Natural killer cell (primary cell): ENCODE measurements at regions not wholly inside any gene's neighbourhood (a gene's known extent, or its start where the extent isn't known, plus 50 kb on each side); places are given as distances from the start of the nearest gene placed in this dataset.

Source experiments
- ATAC-seq, 3 donors: fragments of 150-1000 bp in 2 of 3; fragments of 200-7000 bp in 1 of 3; cut with Tn5 transposase; 1 replicate in 1 of 3; 2 replicates in 2 of 3; pipeline ENCODE4 v1.10.0; 2021; ENCODE audit warnings: mild to moderate bottlenecking in 2 of 3, moderate library complexity in 2 of 3
- DNase-seq, 2 donors: peaks; one replicate each; pipeline versions ENCODE4 v3.0.0 to v3.0.0-alpha.2; 2013 to 2021; ENCODE audit warnings: mixed read lengths in 1 of 2
- H3K27ac ChIP-seq: one replicate; pipeline ENCODE4 v1.5.1; 2013; ENCODE audit warnings: mild to moderate bottlenecking, low read length
- H3K27me3 ChIP-seq: one replicate; pipeline ENCODE4 v1.6.1; 2013; ENCODE audit warnings: low read length; ENCODE audit not compliant: control insufficient read depth, insufficient read depth
- H3K36me3 ChIP-seq: one replicate; pipeline ENCODE4 v1.6.1; 2013; ENCODE audit warnings: low read length; ENCODE audit not compliant: control insufficient read depth, insufficient read depth
- H3K4me1 ChIP-seq: one replicate; pipeline ENCODE4 v1.6.1; 2013; ENCODE audit warnings: low read length; ENCODE audit not compliant: control insufficient read depth, insufficient read depth
- H3K4me3 ChIP-seq: one replicate; pipeline ENCODE4 v1.5.1; 2013; ENCODE audit warnings: low read length
- H3K9me3 ChIP-seq: one replicate; pipeline ENCODE4 v1.6.1; 2013; ENCODE audit warnings: low read length; ENCODE audit not compliant: control insufficient read depth, insufficient read depth
- H3K27ac Mint-ChIP-seq, 2 donors: one replicate each; pipeline ENCODE4 v1.8.0; 2022; ENCODE audit warnings: mild to moderate bottlenecking in 2 of 2, mixed read lengths in 2 of 2, moderate library complexity in 1 of 2
- H3K27me3 Mint-ChIP-seq, 2 donors: one replicate each; pipeline ENCODE4 v1.8.0; 2022; ENCODE audit warnings: low read depth in 2 of 2, mixed read lengths in 2 of 2
- H3K36me3 Mint-ChIP-seq: one replicate; pipeline ENCODE4 v1.8.0; 2022; ENCODE audit warnings: mixed read lengths
- H3K4me1 Mint-ChIP-seq, 2 donors: one replicate each; pipeline ENCODE4 v1.8.0; 2022; ENCODE audit warnings: mixed read lengths in 2 of 2
- H3K4me3 Mint-ChIP-seq: one replicate; pipeline ENCODE4 v1.8.0; 2022; ENCODE audit warnings: mild to moderate bottlenecking, moderate library complexity, mixed read lengths
- H3K9me3 Mint-ChIP-seq, 2 donors: one replicate each; pipeline ENCODE4 v1.8.0; 2022; ENCODE audit warnings: mixed read lengths in 2 of 2
- CTCF ChIP-seq: fragments of 200-600 bp; IDR thresholded peaks from one replicate; pipeline ENCODE4 v1.8.0; 2022; ENCODE audit warnings: antibody characterized with exemption
- WGBS: methylation state at CpG from one replicate; pipeline ENCODE4 v1.1.7; 2013; ENCODE audit warnings: missing lambda C conversion rate; ENCODE audit not compliant: insufficient coverage; 5-methylcytosine and 5-hydroxymethylcytosine counted together
- intact Hi-C: fragments of 100-400 bp; cut with micrococcal nuclease; formaldehyde crosslinking; loops from one replicate; pipeline ENCODE4 v1.14.2; 2022

- ATAC-seq, result no peak
- Histone ChIP-seq H3K4me1 (no peaks in the 10 kb centered on the region), H3K9me3 (no peaks in the 10 kb centered on the region), H3K36me3 (no peaks in the 10 kb centered on the region), H3K27ac (no peak overlapping the region), H3K4me3 (no peak overlapping the region), H3K27me3 (no peaks in the 10 kb centered on the region)
- no peak overlapping the region for H3K27ac Mint-ChIP-seq
- TF ChIP-seq CTCF, result no peak
- H3K27me3 Mint-ChIP-seq, result no peaks in the 10 kb centered on the region
- H3K4me1 Mint-ChIP-seq, result no peaks in the 10 kb centered on the region
- 85% methylated on average over 5 of the region's 5 CpGs for WGBS
- H3K9me3 Mint-ChIP-seq, result no peaks in the 10 kb centered on the region
- no peak for DNase-seq
- H3K4me3 Mint-ChIP-seq, result no peak overlapping the region
- intact Hi-C loops, result no loop called here
- H3K36me3 Mint-ChIP-seq, result no peaks in the 10 kb centered on the region
Observed at GRCh38 chr2:133854603-133855200, 286.4 kb upstream of the NCKAP5 start.

GRCh38 chr2:133855526-133855925, 287.3 kb upstream of the NCKAP5 start:
- Mint-ChIP-seq H3K4me1 (no peaks in the 10 kb centered on the region), H3K4me3 (no peak overlapping the region), H3K36me3 (no peaks in the 10 kb centered on the region), H3K27ac (no peak overlapping the region), H3K27me3 (no peaks in the 10 kb centered on the region), H3K9me3 (no peaks in the 10 kb centered on the region)
- 80% methylated on average over 4 of the region's 4 CpGs for WGBS
- Histone ChIP-seq H3K4me1 (no peaks in the 10 kb centered on the region), H3K36me3 (no peaks in the 10 kb centered on the region), H3K27ac (no peak overlapping the region), H3K9me3 (no peaks in the 10 kb centered on the region), H3K4me3 (no peak overlapping the region), H3K27me3 (no peaks in the 10 kb centered on the region)
- TF ChIP-seq CTCF, result no peak
- ATAC-seq, result no peak
- no peak for DNase-seq
- intact Hi-C loops, result no loop called here

- intact Hi-C loops, result no loop called here
Observed at GRCh38 chr2:133856678-133857077, 288.4 kb upstream of the NCKAP5 start.

More at GRCh38 chr2:133856678-133857077, 288.4 kb upstream of the NCKAP5 start:
- Mint-ChIP-seq H3K4me1 (no peaks in the 10 kb centered on the region), H3K27ac (no peak overlapping the region), H3K27me3 (no peaks in the 10 kb centered on the region), H3K36me3 (no peaks in the 10 kb centered on the region), H3K4me3 (no peak overlapping the region), H3K9me3 (no peaks in the 10 kb centered on the region)
- H3K4me1 ChIP-seq, result no peaks in the 10 kb centered on the region
- no peak for DNase-seq
- TF ChIP-seq CTCF, result no peak
- no peaks in the 10 kb centered on the region for H3K27me3 ChIP-seq
- H3K4me3 ChIP-seq, result no peak overlapping the region
- no peaks in the 10 kb centered on the region for H3K36me3 ChIP-seq
- H3K27ac ChIP-seq, result no peak overlapping the region
- H3K9me3 ChIP-seq, result no peaks in the 10 kb centered on the region
- no peak for ATAC-seq
